ENCODE measurements at regions not wholly inside any gene's neighbourhood (a gene's known extent, or its start where the extent isn't known, plus 50 kb on each side); places are given as distances from the start of the nearest gene placed in this dataset.

DNA sequence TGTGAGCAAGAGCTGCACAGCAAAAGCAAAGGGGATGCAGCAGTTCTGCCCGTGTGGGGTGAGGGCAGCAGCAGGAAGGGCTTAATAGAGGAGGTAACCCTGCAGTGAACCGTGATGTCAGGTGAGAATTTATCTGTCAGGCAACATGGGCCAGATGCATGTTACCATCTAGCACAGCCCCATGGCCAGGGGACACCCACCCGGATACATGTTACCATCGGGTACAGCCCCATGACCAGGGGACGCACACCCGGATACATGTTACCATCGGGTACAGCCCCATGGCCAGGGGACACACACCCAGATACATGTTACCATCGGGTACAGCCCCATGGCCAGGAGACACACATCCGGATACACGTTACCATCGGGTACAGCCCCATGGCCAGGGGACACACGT is 99.4 kb downstream of the RBFOX3 start:
- no peaks in the 10 kb centered on the region for H3K27me3 ChIP-seq (ENCODE audit: control insufficient read depth, extremely low read depth, insufficient read depth, low read length)
- FAIRE-seq (no peak), DNase-seq (ENCODE audit: low read depth, low spot score) (no peak)
- peaks cover 4% of the 10 kb centered on the region for H3K9me3 ChIP-seq (ENCODE audit: control insufficient read depth, low read depth, low read length)
- no peak overlapping the region for H2AFZ ChIP-seq (ENCODE audit: control insufficient read depth, low read length)
- no peak overlapping the region for H3K9ac ChIP-seq (ENCODE audit: control insufficient read depth, extremely low read depth, insufficient read depth, low read length)
- TF ChIP-seq, protein P1, sequence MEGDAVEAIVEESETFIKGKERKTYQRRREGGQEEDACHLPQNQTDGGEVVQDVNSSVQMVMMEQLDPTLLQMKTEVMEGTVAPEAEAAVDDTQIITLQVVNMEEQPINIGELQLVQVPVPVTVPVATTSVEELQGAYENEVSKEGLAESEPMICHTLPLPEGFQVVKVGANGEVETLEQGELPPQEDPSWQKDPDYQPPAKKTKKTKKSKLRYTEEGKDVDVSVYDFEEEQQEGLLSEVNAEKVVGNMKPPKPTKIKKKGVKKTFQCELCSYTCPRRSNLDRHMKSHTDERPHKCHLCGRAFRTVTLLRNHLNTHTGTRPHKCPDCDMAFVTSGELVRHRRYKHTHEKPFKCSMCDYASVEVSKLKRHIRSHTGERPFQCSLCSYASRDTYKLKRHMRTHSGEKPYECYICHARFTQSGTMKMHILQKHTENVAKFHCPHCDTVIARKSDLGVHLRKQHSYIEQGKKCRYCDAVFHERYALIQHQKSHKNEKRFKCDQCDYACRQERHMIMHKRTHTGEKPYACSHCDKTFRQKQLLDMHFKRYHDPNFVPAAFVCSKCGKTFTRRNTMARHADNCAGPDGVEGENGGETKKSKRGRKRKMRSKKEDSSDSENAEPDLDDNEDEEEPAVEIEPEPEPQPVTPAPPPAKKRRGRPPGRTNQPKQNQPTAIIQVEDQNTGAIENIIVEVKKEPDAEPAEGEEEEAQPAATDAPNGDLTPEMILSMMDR (optimal IDR thresholded peaks at IDR 0.05 in 1 of 3, IDR thresholded peaks at IDR 0.05 in 1 of 3, conservative IDR thresholded peaks at IDR 0.05 in 1 of 3; ENCODE audit: extremely low read depth in 1 of 3, insufficient read depth in 2 of 3, low read length in 3 of 3) = no peak
- TF ChIP-seq EZH2 (IDR thresholded peaks at IDR 0.05; ENCODE audit: low read length) = no peak
- H3K79me2 ChIP-seq (ENCODE audit: control insufficient read depth, insufficient read depth, low read length) = no peaks in the 10 kb centered on the region
- H3K4me3 ChIP-seq (ENCODE audit: control insufficient read depth in 2 of 3, extremely low read depth in 1 of 3, insufficient read depth in 2 of 3, low read depth in 1 of 3, low read length in 3 of 3) = no peak overlapping the region
- H4K20me1 ChIP-seq (ENCODE audit: control insufficient read depth, extremely low read depth, insufficient read depth, low read length) = no peaks in the 10 kb centered on the region
- no peaks in the 10 kb centered on the region for H3K4me1 ChIP-seq (ENCODE audit: control insufficient read depth, extremely low read depth, insufficient read depth, low read length)
- H3K4me2 ChIP-seq (ENCODE audit: control insufficient read depth, extremely low read depth, insufficient read depth, low read depth, low read length) = no peak overlapping the region
- no peaks in the 10 kb centered on the region for H3K9me1 ChIP-seq (ENCODE audit: control insufficient read depth, extremely low read depth, insufficient read depth, low read length)
- dilution Hi-C loops (cut with MboI; ENCODE audit: extremely low pct_ligation_motif_present, low sequenced_read_pairs) = no loop called here
- H3K27ac ChIP-seq (ENCODE audit: control insufficient read depth, insufficient read depth, low read length) = no peak overlapping the region
- H3K36me3 ChIP-seq (ENCODE audit: control insufficient read depth in 2 of 2, extremely low read depth in 1 of 2, insufficient read depth in 2 of 2, low read length in 2 of 2) = no peaks in the 10 kb centered on the region

DNA sequence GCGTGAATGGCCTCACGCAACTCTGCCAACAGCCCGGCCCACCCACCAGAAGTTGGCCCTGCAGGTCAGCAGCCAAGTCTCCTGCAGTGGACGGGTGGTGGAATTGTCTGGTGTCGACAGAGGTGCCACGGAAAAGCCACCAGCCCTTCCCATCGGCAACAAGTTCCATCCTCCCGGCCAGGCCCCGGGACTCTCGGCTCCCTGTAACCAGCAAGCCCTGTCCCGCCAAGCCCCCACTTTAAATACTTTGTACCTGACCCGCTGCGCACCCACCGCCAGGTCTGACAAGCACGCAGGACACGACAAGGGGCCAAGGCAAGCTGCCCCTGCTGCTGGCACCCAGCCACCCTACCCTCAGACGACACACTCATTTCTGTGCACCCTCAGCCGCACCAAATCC is 100.8 kb downstream of the RBFOX3 start:
- H3K9ac ChIP-seq (ENCODE audit: control insufficient read depth, extremely low read depth, insufficient read depth, low read length) = no peak overlapping the region
- no peaks in the 10 kb centered on the region for H3K4me1 ChIP-seq (ENCODE audit: control insufficient read depth, extremely low read depth, insufficient read depth, low read length)
- no peak overlapping the region for H3K27ac ChIP-seq (ENCODE audit: control insufficient read depth, insufficient read depth, low read length)
- H4K20me1 ChIP-seq (ENCODE audit: control insufficient read depth, extremely low read depth, insufficient read depth, low read length) = no peaks in the 10 kb centered on the region
- H3K79me2 ChIP-seq (ENCODE audit: control insufficient read depth, insufficient read depth, low read length) = no peaks in the 10 kb centered on the region
- no peaks in the 10 kb centered on the region for H3K27me3 ChIP-seq (ENCODE audit: control insufficient read depth, extremely low read depth, insufficient read depth, low read length)
- TF ChIP-seq, protein P1 (optimal IDR thresholded peaks at IDR 0.05 in 1 of 3, IDR thresholded peaks at IDR 0.05 in 1 of 3, conservative IDR thresholded peaks at IDR 0.05 in 1 of 3; ENCODE audit: extremely low read depth in 1 of 3, insufficient read depth in 2 of 3, low read length in 3 of 3) = no peak
- TF ChIP-seq EZH2 (IDR thresholded peaks at IDR 0.05; ENCODE audit: low read length) = no peak
- peaks cover 4% of the 10 kb centered on the region for H3K9me3 ChIP-seq (ENCODE audit: control insufficient read depth, low read depth, low read length)
- no peaks in the 10 kb centered on the region for H3K9me1 ChIP-seq (ENCODE audit: control insufficient read depth, extremely low read depth, insufficient read depth, low read length)
- DNase-seq (ENCODE audit: low read depth, low spot score) (no peak), FAIRE-seq (no peak)
- dilution Hi-C loops (cut with MboI; ENCODE audit: extremely low pct_ligation_motif_present, low sequenced_read_pairs) = no loop called here
- no peaks in the 10 kb centered on the region for H3K36me3 ChIP-seq (ENCODE audit: control insufficient read depth in 2 of 2, extremely low read depth in 1 of 2, insufficient read depth in 2 of 2, low read length in 2 of 2)
- H3K4me2 ChIP-seq (ENCODE audit: control insufficient read depth, extremely low read depth, insufficient read depth, low read depth, low read length) = no peak overlapping the region
- no peak overlapping the region for H2AFZ ChIP-seq (ENCODE audit: control insufficient read depth, low read length)
- no peak overlapping the region for H3K4me3 ChIP-seq (ENCODE audit: control insufficient read depth in 2 of 3, extremely low read depth in 1 of 3, insufficient read depth in 2 of 3, low read depth in 1 of 3, low read length in 3 of 3)

Data from keratinocyte (primary cell).